ENCODE measurements at regions not wholly inside any gene's neighbourhood (a gene's known extent, or its start where the extent isn't known, plus 50 kb on each side); places are given as distances from the start of the nearest gene placed in this dataset.

DNA sequence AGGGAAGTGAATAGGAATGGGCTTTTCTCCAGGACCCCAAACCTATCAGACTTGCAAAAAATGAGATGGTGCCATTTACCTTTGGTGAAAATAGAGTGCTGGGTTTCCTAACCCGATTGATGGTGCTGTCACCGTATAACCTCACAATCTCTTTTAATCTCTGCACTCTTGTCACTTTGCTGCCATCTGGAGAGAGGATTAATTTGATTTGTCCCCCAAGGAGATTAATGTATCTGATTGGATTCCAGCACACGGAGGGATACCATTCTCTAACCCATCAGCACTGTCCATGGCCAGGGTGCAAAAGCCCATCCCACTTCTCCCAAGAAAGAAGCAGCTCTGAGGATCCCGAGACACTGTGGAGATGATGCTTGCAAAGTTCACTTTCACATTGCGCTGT, 86.3 kb upstream of the NFE2L3 start:
- CTCF ChIA-PET, result no interaction called here
- DNase-seq (ENCODE audit: low spot score), result no peak
- POLR2A ChIA-PET (ENCODE audit: low non-redundant PET), result no interaction called here
- TF ChIP-seq, protein P1, sequence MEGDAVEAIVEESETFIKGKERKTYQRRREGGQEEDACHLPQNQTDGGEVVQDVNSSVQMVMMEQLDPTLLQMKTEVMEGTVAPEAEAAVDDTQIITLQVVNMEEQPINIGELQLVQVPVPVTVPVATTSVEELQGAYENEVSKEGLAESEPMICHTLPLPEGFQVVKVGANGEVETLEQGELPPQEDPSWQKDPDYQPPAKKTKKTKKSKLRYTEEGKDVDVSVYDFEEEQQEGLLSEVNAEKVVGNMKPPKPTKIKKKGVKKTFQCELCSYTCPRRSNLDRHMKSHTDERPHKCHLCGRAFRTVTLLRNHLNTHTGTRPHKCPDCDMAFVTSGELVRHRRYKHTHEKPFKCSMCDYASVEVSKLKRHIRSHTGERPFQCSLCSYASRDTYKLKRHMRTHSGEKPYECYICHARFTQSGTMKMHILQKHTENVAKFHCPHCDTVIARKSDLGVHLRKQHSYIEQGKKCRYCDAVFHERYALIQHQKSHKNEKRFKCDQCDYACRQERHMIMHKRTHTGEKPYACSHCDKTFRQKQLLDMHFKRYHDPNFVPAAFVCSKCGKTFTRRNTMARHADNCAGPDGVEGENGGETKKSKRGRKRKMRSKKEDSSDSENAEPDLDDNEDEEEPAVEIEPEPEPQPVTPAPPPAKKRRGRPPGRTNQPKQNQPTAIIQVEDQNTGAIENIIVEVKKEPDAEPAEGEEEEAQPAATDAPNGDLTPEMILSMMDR (conservative IDR thresholded peaks at IDR 0.05; ENCODE audit: low read depth), result no peak
- no peak overlapping the region for H3K27ac ChIP-seq

DNA sequence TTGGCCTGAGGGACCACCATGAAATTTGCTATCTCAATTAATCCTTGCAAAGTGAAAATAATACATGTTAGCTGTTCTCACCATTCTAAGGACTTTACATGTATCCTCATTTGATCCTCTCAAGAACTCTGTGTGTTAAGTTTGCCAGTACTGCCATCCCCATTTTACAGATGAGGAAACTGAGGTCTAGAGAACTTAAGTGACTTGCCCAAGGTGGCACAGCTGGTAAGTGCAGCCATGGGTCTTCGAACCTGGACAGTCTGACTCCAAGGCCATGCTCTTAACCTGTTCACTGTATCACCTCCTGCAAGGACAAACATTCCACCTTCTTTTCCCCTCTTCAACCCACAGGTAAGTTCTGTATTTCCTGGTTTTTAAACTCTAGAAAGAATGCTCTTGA, 85.3 kb upstream of the NFE2L3 start:
- CTCF ChIA-PET, result no interaction called here
- DNase-seq (ENCODE audit: low spot score), result no peak
- POLR2A ChIA-PET (ENCODE audit: low non-redundant PET), result no interaction called here
- TF ChIP-seq, protein P1 (conservative IDR thresholded peaks at IDR 0.05; ENCODE audit: low read depth), result no peak
- H3K27ac ChIP-seq, result no peak overlapping the region

DNA sequence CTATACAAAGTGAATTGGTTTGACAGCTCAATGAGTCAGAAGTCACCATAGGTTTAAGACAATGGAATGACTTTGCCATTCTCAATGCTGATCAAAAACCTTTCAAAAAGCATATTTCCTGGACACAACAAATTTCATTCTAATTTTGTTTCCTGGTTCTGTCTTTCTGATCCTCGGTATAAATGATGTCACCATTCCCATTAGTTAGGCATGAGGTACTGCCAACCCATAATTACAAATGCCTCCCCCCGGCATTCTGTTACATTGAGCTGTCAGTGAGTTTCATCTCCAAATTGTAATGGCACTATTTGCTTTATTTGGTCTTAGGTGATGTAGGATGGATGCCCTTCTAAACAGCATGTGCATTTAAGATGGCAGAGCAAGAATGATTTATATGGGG, 81.7 kb upstream of the NFE2L3 start:
- no peak for DNase-seq (ENCODE audit: low spot score)
- H3K27ac ChIP-seq, result no peak overlapping the region
- TF ChIP-seq, protein P1 (conservative IDR thresholded peaks at IDR 0.05; ENCODE audit: low read depth), result no peak
- ChIA-PET POLR2A (ENCODE audit: low non-redundant PET) (no interaction called here), CTCF (no interaction called here)

DNA sequence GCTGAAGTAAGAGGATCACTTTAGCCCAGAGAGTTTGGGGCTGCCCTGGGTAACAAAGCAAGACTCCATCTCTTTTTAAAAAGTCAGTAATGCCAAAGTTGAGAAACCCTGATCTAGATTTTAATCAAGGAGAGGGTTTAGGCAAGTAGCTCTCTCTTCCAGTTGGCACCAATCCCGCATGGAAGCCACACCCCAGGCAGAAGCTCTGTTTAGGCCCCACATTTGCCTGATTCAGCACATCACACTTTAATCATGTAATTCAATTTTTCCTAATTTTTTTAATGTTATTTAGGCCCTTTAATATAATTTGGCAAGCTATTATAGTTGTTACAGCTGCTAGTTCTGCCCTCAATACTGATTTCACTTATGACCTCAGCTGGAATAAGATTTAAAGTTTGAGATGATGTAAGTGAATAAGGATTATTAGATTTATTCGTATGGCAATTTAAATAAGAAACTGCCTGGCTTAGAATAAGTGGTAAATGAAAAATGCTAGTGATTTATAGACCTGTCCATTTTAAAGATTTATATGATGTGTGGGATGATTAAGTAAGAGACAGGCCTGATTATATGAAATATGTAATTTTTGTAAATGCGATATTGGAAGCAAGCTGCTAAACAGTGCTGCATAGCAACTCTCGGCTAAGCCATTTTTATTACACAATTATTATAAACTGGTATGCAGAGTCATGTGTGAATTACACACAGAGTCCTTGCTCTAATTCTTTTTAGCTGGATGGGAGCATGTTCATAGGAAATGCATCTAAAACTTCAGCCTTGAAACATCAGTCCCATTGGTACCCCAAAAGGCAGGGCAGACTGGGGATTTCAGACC, 80.2 kb upstream of the NFE2L3 start:
- TF ChIP-seq, protein P1 (conservative IDR thresholded peaks at IDR 0.05; ENCODE audit: low read depth), result no peak
- H3K27ac ChIP-seq, result no peak overlapping the region
- ChIA-PET POLR2A (ENCODE audit: low non-redundant PET) (no interaction called here), CTCF (interaction anchor here (0.6 kb wide), 2 partner anchors 179 to 180 kb away, joined by 3 to 7 read pairs; no protein-coding TSS in a partner anchor)
- no peak for DNase-seq (ENCODE audit: low spot score)

DNA sequence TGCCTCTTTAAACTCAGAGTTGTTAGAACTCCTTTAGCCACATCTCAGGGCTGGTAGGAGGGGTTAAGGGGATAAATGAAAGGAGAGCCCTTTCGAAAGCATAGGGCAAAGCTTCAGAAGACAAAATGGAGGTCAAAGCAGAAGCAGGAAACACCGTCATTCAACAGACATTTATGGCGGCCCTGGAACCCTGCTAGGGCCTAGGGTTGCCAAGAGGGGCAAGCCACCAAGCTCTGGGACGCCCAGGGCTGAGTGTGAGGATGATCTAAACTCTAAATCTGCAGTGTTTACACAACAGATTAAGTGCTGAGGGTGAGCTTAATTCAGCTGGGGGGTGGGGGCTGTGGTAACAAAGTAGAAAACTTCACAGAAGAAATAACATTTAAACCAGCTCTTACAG, 79.0 kb upstream of the NFE2L3 start:
- ChIA-PET POLR2A (ENCODE audit: low non-redundant PET) (no interaction called here), CTCF (no interaction called here)
- TF ChIP-seq, protein P1 (conservative IDR thresholded peaks at IDR 0.05; ENCODE audit: low read depth), result no peak
- DNase-seq (ENCODE audit: low spot score), result no peak
- no peak overlapping the region for H3K27ac ChIP-seq

DNA sequence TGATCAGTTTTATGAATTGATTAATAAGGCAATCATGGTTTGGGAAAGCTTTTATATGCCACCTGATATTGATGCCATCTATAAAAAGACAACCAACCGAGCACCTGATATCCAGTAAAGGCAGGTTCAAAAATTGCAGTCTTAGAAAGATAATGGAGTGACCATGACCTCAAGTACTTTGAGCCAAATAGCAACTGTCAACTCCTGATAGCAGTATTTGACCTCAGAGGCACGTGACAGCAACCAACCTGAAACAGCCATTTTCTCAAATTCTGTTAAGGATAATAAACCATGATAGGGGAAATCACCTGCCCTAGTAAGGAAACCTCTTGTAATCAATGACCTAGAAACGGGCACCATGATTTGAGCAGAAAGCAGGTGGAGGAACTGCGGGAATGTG, 77.1 kb upstream of the NFE2L3 start:
- ChIA-PET POLR2A (ENCODE audit: low non-redundant PET) (no interaction called here), CTCF (no interaction called here)
- no peak overlapping the region for H3K27ac ChIP-seq
- TF ChIP-seq, protein P1 (conservative IDR thresholded peaks at IDR 0.05; ENCODE audit: low read depth), result no peak
- DNase-seq (ENCODE audit: low spot score), result no peak

All from RWPE1 (cell line).